A549 (cell line): ENCODE measurements at regions not wholly inside any gene's neighbourhood (a gene's known extent, or its start where the extent isn't known, plus 50 kb on each side); places are given as distances from the start of the nearest gene placed in this dataset.

Experiments used
- CBX2 ChIP-seq: fragments of 200-600 bp; sonication (generic); IDR thresholded peaks from 2 replicates; pipeline ENCODE4 v1.6.1; 2016; ENCODE audit warnings: low read depth, mild to moderate bottlenecking, borderline replicate concordance
- CHD2 ChIP-seq: fragments of 150-350 bp; IDR thresholded peaks from 2 replicates; pipeline ENCODE4 v1.6.1; 2014; ENCODE audit warnings: low read length; ENCODE audit not compliant: partially characterized antibody
- EP300 ChIP-seq, 2 experiments: fragments of >200 bp; sonication (Bioruptor Twin); formaldehyde crosslinking; IDR thresholded peaks; 2 replicates in 1 of 2; 3 replicates in 1 of 2; pipeline ENCODE4 v1.6.1; 2016 to 2017
- KDM1A ChIP-seq: fragments of 200-600 bp; sonication (generic); IDR thresholded peaks from 2 replicates; pipeline ENCODE4 v1.6.1; 2016; ENCODE audit warnings: low read depth, mild to moderate bottlenecking
- MYC ChIP-seq: IDR thresholded peaks from 2 replicates; pipeline ENCODE4 v1.6.1; 2012; ENCODE audit warnings: mild to moderate bottlenecking, inconsistent platforms, low read length, improper control_type of control experiment, borderline replicate concordance
- POLR2A ChIP-seq: IDR thresholded peaks from 2 replicates; pipeline ENCODE4 v1.6.1; 2012; ENCODE audit warnings: mild to moderate bottlenecking, low read length
- RAD21 ChIP-seq, 2 experiments: fragments of >200 bp in 1 of 2; sonication (Bioruptor Twin) in 1 of 2; formaldehyde crosslinking in 1 of 2; IDR thresholded peaks in 1 of 2; conservative IDR thresholded peaks in 1 of 2; 2 replicates in 1 of 2; 3 replicates in 1 of 2; pipeline ENCODE4 v1.6.1; 2012 to 2018; ENCODE audit warnings: inconsistent platforms in 1 of 2
- RNF2 ChIP-seq: fragments of 200-600 bp; sonication (generic); IDR thresholded peaks from 2 replicates; pipeline ENCODE4 v1.6.1; 2016; ENCODE audit warnings: low read depth, mild to moderate bottlenecking, antibody characterized with exemption, moderate library complexity, borderline replicate concordance
- SREBF2 ChIP-seq: fragments of 450-650 bp; IDR thresholded peaks from 2 replicates; pipeline ENCODE4 v1.6.1; 2014; ENCODE audit warnings: mild to moderate bottlenecking, moderate library complexity
- ZNF302 ChIP-seq: fragments of 250-450 bp; sonication (Bioruptor Pico); IDR thresholded peaks from 2 replicates; pipeline ENCODE4 v1.9.0; 2021; ENCODE audit warnings: inconsistent platforms, mild to moderate bottlenecking, moderate library complexity
- ZSCAN20 ChIP-seq: fragments of 250-450 bp; sonication (Bioruptor Pico); IDR thresholded peaks from 2 replicates; pipeline ENCODE4 v1.8.0; 2022; ENCODE audit warnings: mild to moderate bottlenecking, moderate library complexity
- TF ChIP-seq, protein P1 (sequence below): fragments of >200 bp; sonication (Bioruptor Twin); formaldehyde crosslinking; IDR thresholded peaks from 3 replicates; pipeline ENCODE4 v1.5.1; 2016

DNA sequence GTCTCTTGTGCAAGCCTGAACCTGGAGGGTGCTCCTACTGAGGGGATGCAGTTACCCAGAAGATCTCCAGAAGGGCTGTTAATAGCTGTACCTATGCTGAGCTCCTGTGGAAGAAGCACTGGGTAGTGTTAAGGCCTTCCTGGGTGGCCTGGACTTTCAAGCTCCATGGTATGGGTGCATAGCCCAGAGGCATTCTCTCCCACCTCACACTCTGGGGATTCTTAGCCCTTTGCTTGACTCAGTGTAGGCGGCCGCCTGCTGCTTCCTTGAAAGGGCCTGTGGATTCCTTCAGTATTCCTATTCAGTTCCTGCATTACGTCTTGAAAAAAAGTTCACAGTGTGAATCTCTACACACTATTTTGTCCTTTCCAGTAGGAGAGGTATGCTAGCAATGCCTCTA lies 235.7 kb upstream of the MAGEB16 start:
- no peak for TF ChIP-seq ZNF302 (CRISPR knock-in tag)
- TF ChIP-seq POLR2A: no peak
- TF ChIP-seq, protein P1, sequence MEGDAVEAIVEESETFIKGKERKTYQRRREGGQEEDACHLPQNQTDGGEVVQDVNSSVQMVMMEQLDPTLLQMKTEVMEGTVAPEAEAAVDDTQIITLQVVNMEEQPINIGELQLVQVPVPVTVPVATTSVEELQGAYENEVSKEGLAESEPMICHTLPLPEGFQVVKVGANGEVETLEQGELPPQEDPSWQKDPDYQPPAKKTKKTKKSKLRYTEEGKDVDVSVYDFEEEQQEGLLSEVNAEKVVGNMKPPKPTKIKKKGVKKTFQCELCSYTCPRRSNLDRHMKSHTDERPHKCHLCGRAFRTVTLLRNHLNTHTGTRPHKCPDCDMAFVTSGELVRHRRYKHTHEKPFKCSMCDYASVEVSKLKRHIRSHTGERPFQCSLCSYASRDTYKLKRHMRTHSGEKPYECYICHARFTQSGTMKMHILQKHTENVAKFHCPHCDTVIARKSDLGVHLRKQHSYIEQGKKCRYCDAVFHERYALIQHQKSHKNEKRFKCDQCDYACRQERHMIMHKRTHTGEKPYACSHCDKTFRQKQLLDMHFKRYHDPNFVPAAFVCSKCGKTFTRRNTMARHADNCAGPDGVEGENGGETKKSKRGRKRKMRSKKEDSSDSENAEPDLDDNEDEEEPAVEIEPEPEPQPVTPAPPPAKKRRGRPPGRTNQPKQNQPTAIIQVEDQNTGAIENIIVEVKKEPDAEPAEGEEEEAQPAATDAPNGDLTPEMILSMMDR: no peak
- no peak for TF ChIP-seq MYC
- TF ChIP-seq SREBF2: no peak
- TF ChIP-seq RAD21 (conservative IDR thresholded peaks at IDR 0.05 in 1 of 2, IDR thresholded peaks at IDR 0.05 in 1 of 2): no peak
- TF ChIP-seq ZSCAN20 (CRISPR knock-in tag): no peak
- TF ChIP-seq CHD2: no peak
- no peak for TF ChIP-seq KDM1A
- no peak for TF ChIP-seq CBX2
- no peak for TF ChIP-seq EP300 (IDR thresholded peaks at IDR 0.05)
- TF ChIP-seq RNF2: no peak
